ENCODE measurements at regions not wholly inside any gene's neighbourhood (a gene's known extent, or its start where the extent isn't known, plus 50 kb on each side); places are given as distances from the start of the nearest gene placed in this dataset.
"Not testable (repeated sequence)": the region's sequence is repeated elsewhere in the genome, so short reads cannot be mapped to it uniquely, and the experiment has no call there.

DNA sequence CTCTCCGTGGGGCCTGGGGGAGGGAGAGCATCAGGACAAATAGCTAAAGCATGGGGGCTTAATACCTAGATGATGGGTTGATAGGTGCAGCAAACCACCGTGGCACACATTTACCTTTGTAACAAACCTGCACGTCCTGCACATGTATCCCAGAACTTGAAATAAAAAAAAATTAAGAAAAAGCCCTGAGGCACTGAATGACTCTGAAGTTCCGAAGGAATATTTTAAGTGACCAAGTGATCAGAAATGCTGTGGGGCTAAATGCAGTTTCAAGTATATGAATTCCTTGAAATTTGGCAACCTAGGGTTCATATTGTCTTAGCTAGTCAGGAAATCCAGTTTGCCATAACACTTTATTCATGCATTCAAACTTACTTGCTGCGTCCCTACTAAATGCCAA, 127.5 kb downstream of the MC4R start:
- CTCF ChIA-PET: no interaction called here
- 100% methylated on average over 3 of the region's 5 CpGs for WGBS (ENCODE audit: insufficient coverage)
- no peak for DNase-seq
- POLR2A ChIA-PET: interaction anchor here (0.7 kb wide), 1 partner anchor 56 kb away, joined by 3 read pairs; no protein-coding TSS in a partner anchor
- Histone ChIP-seq H3K36me3 (ENCODE audit: control insufficient read depth in 4 of 4, insufficient read depth in 4 of 4, low read length in 3 of 4) (no peaks in the 10 kb centered on the region), H3K4me3 (ENCODE audit: control insufficient read depth in 1 of 7, extremely low read depth in 1 of 7, insufficient read depth in 4 of 7, low read depth in 2 of 7, low read length in 6 of 7) (no peak overlapping the region), H3K27me3 (replicated peaks in 2 of 5; ENCODE audit: control insufficient read depth in 4 of 5, insufficient read depth in 5 of 5, low read length in 4 of 5) (peaks cover 0 to 19% (median 7%) of the 10 kb centered on the region in 5 experiments), H3K27ac (ENCODE audit: insufficient read depth in 1 of 2, low read depth in 1 of 2, low read length in 2 of 2, poor library complexity in 1 of 2, severe bottlenecking in 2 of 2) (no peak overlapping the region), H3K4me1 (ENCODE audit: control extremely low read depth in 1 of 4, control insufficient read depth in 4 of 4, insufficient read depth in 4 of 4, low read length in 3 of 4) (peaks cover 0 to 7% (median 3%) of the 10 kb centered on the region in 4 experiments), H3K9me3 (ENCODE audit: control extremely low read depth in 1 of 5, control insufficient read depth in 4 of 5, insufficient read depth in 2 of 5, low read depth in 1 of 5, low read length in 4 of 5) (peaks cover 0 to 7% (median 2%) of the 10 kb centered on the region in 5 experiments)

GRCh38 chr18:60239024-60239710, 133.4 kb downstream of the MC4R start:
- H3K36me3 ChIP-seq (ENCODE audit: control insufficient read depth in 4 of 4, insufficient read depth in 4 of 4, low read length in 3 of 4); H3K27ac ChIP-seq (ENCODE audit: insufficient read depth in 1 of 2, low read depth in 1 of 2, low read length in 2 of 2, poor library complexity in 1 of 2, severe bottlenecking in 2 of 2); H3K9me3 ChIP-seq (ENCODE audit: control extremely low read depth in 1 of 5, control insufficient read depth in 4 of 5, insufficient read depth in 2 of 5, low read depth in 1 of 5, low read length in 4 of 5); H3K4me3 ChIP-seq (ENCODE audit: control insufficient read depth in 1 of 7, extremely low read depth in 1 of 7, insufficient read depth in 4 of 7, low read depth in 2 of 7, low read length in 6 of 7); DNase-seq; H3K4me1 ChIP-seq (ENCODE audit: control extremely low read depth in 1 of 4, control insufficient read depth in 4 of 4, insufficient read depth in 4 of 4, low read length in 3 of 4); POLR2A ChIA-PET; CTCF ChIA-PET: not testable (repeated sequence)
- peaks cover 0 to 12% (median 3%) of the 10 kb centered on the region in 5 experiments for H3K27me3 ChIP-seq (replicated peaks in 2 of 5; ENCODE audit: control insufficient read depth in 4 of 5, insufficient read depth in 5 of 5, low read length in 4 of 5)
- 86% methylated on average over 1 of the region's 4 CpGs for WGBS (ENCODE audit: insufficient coverage)

DNA sequence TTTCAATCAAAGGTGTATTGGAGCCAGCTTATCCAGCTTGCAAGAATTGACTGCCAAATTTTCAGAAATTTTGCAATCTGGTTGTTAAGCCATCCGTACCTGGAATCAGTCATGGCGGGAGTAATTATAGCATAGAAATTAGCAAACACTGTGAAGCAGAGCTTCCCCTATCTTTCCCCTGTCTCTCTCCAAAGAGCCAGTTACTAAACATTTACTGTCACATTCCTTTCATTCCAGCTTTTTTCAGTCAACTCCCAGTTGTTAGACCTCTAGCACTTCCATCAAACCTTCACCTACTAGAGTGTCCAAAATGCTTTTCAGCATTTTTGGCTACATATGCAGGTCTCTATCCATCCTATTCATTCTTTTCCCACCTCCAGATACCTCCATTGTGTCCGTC, 137.4 kb downstream of the MC4R start:
- DNase-seq: no peak
- 100% methylated on average over 3 of the region's 3 CpGs for WGBS (ENCODE audit: insufficient coverage)
- POLR2A ChIA-PET: no interaction called here

DNA sequence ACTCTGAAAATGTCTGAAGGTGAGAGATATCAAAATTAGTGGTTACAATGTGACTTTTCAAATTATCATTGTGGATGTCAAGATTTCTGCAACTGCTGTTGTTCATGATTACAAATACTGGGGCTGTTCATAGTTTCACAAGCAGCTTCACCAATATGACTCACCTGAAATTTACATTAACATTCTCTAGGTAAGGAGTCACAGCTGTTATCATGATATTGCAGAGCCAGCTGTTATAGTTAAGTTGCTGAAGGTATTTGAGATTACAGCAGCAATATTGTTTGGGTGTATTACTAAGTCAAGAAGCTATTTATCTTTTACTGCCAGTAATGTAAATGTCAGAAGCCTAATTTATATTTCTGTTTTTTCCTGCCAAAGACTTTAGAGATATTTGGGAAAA, 140.0 kb downstream of the MC4R start:
- no peaks in the 10 kb centered on the region for H3K9me3 ChIP-seq (ENCODE audit: control extremely low read depth in 1 of 5, control insufficient read depth in 4 of 5, insufficient read depth in 2 of 5, low read depth in 1 of 5, low read length in 4 of 5)
- no peak overlapping the region for H3K27ac ChIP-seq (ENCODE audit: insufficient read depth in 1 of 2, low read depth in 1 of 2, low read length in 2 of 2, poor library complexity in 1 of 2, severe bottlenecking in 2 of 2)
- ChIA-PET CTCF (interaction anchor here (1.0 kb wide), 1 partner anchor 21 kb away, joined by 3 read pairs; no protein-coding TSS in a partner anchor), POLR2A (no interaction called here)
- DNase-seq: peak in 1 of 3 donors; percentile 24
- no peaks in the 10 kb centered on the region for H3K36me3 ChIP-seq (ENCODE audit: control insufficient read depth in 4 of 4, insufficient read depth in 4 of 4, low read length in 3 of 4)
- H3K4me3 ChIP-seq (ENCODE audit: control insufficient read depth in 1 of 7, extremely low read depth in 1 of 7, insufficient read depth in 4 of 7, low read depth in 2 of 7, low read length in 6 of 7): no peak overlapping the region
- H3K27me3 ChIP-seq (replicated peaks in 2 of 5; ENCODE audit: control insufficient read depth in 4 of 5, insufficient read depth in 5 of 5, low read length in 4 of 5): no peaks in the 10 kb centered on the region
- no peaks in the 10 kb centered on the region for H3K4me1 ChIP-seq (ENCODE audit: control extremely low read depth in 1 of 4, control insufficient read depth in 4 of 4, insufficient read depth in 4 of 4, low read length in 3 of 4)

More for the DNA sequence above, 137.4 kb downstream of the MC4R start:
- Histone ChIP-seq H3K27me3 (replicated peaks in 2 of 5; ENCODE audit: control insufficient read depth in 4 of 5, insufficient read depth in 5 of 5, low read length in 4 of 5) (no peaks in the 10 kb centered on the region), H3K36me3 (ENCODE audit: control insufficient read depth in 4 of 4, insufficient read depth in 4 of 4, low read length in 3 of 4) (no peaks in the 10 kb centered on the region), H3K4me1 (ENCODE audit: control extremely low read depth in 1 of 4, control insufficient read depth in 4 of 4, insufficient read depth in 4 of 4, low read length in 3 of 4) (no peaks in the 10 kb centered on the region), H3K4me3 (ENCODE audit: control insufficient read depth in 1 of 7, extremely low read depth in 1 of 7, insufficient read depth in 4 of 7, low read depth in 2 of 7, low read length in 6 of 7) (no peak overlapping the region), H3K27ac (ENCODE audit: insufficient read depth in 1 of 2, low read depth in 1 of 2, low read length in 2 of 2, poor library complexity in 1 of 2, severe bottlenecking in 2 of 2) (no peak overlapping the region), H3K9me3 (ENCODE audit: control extremely low read depth in 1 of 5, control insufficient read depth in 4 of 5, insufficient read depth in 2 of 5, low read depth in 1 of 5, low read length in 4 of 5) (peaks cover 0 to 2% (median 0%) of the 10 kb centered on the region in 5 experiments)
- CTCF ChIA-PET: no interaction called here

DNA sequence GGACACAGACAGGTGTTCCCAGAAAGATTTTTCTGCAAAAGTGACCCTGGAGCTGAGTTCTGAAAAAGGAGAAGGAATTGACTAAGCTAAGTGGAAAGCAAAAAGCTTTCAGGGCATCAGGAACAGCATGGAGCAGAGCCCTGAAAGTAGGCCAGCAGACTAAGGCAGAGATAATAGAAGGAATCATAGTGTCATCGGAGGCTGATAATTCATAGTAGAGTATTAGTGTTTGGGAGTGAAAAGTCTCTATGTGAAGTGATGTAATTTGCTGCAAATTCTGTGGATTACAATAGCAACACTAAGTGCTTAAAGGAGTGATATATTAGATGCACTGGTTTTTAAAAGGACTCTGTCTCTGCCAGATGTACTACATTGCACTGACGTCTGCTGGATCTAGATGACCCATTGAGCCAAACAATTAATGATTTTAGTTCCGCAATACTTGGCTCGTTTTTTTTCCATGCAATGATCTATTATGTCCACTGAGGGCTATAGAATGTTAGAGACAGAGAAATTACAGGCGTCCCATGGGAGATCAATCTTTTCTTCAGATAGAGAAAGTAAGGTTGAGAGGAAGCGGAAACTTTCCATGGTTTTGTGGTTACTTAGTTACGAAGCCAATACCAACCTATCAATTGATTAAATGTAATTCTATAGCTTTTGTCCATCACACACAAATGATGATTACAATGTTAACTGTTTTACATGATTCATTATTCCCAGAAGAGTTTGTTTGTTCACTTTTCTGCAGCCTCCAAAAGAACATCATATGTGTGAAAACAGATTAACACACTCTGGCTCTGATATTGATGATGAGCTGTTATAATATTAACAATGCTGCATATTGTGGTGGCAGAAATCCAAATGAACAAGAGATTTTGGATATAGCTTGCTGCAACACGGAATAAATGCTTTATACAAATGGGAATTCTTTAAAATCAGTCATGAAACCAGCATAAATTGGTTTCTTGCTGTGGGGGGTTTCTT, 143.7 kb downstream of the MC4R start:
- H3K4me3 ChIP-seq (ENCODE audit: control insufficient read depth in 1 of 7, extremely low read depth in 1 of 7, insufficient read depth in 4 of 7, low read depth in 2 of 7, low read length in 6 of 7): no peak overlapping the region
- H3K9me3 ChIP-seq (ENCODE audit: control extremely low read depth in 1 of 5, control insufficient read depth in 4 of 5, insufficient read depth in 2 of 5, low read depth in 1 of 5, low read length in 4 of 5): peaks cover 0 to 12% (median 3%) of the 10 kb centered on the region in 5 experiments
- H3K36me3 ChIP-seq (ENCODE audit: control insufficient read depth in 4 of 4, insufficient read depth in 4 of 4, low read length in 3 of 4): no peaks in the 10 kb centered on the region
- DNase-seq: no peak
- no peak overlapping the region for H3K27ac ChIP-seq (ENCODE audit: insufficient read depth in 1 of 2, low read depth in 1 of 2, low read length in 2 of 2, poor library complexity in 1 of 2, severe bottlenecking in 2 of 2)
- POLR2A ChIA-PET: no interaction called here
- H3K4me1 ChIP-seq (ENCODE audit: control extremely low read depth in 1 of 4, control insufficient read depth in 4 of 4, insufficient read depth in 4 of 4, low read length in 3 of 4): no peaks in the 10 kb centered on the region
- H3K27me3 ChIP-seq (replicated peaks in 2 of 5; ENCODE audit: control insufficient read depth in 4 of 5, insufficient read depth in 5 of 5, low read length in 4 of 5): no peaks in the 10 kb centered on the region
- WGBS (ENCODE audit: insufficient coverage): 93% methylated on average over 5 of the region's 8 CpGs
- CTCF ChIA-PET: interaction anchor here (1.1 kb wide), 1 partner anchor 244 kb away, joined by 3 read pairs; no protein-coding TSS in a partner anchor

GRCh38 chr18:60215432-60215831, 157.1 kb downstream of the MC4R start:
- no peaks in the 10 kb centered on the region for H3K4me1 ChIP-seq (ENCODE audit: control extremely low read depth in 1 of 4, control insufficient read depth in 4 of 4, insufficient read depth in 4 of 4, low read length in 3 of 4)
- H3K4me3 ChIP-seq (ENCODE audit: control insufficient read depth in 1 of 7, extremely low read depth in 1 of 7, insufficient read depth in 4 of 7, low read depth in 2 of 7, low read length in 6 of 7): no peak overlapping the region
- H3K36me3 ChIP-seq (ENCODE audit: control insufficient read depth in 4 of 4, insufficient read depth in 4 of 4, low read length in 3 of 4): no peaks in the 10 kb centered on the region
- H3K27ac ChIP-seq (ENCODE audit: insufficient read depth in 1 of 2, low read depth in 1 of 2, low read length in 2 of 2, poor library complexity in 1 of 2, severe bottlenecking in 2 of 2): no peak overlapping the region
- POLR2A ChIA-PET: no interaction called here
- WGBS (ENCODE audit: insufficient coverage): 86% methylated on average over 4 of the region's 5 CpGs
- H3K27me3 ChIP-seq (replicated peaks in 2 of 5; ENCODE audit: control insufficient read depth in 4 of 5, insufficient read depth in 5 of 5, low read length in 4 of 5): no peaks in the 10 kb centered on the region
- no peaks in the 10 kb centered on the region for H3K9me3 ChIP-seq (ENCODE audit: control extremely low read depth in 1 of 5, control insufficient read depth in 4 of 5, insufficient read depth in 2 of 5, low read depth in 1 of 5, low read length in 4 of 5)
- CTCF ChIA-PET: no interaction called here
- DNase-seq: no peak

DNA sequence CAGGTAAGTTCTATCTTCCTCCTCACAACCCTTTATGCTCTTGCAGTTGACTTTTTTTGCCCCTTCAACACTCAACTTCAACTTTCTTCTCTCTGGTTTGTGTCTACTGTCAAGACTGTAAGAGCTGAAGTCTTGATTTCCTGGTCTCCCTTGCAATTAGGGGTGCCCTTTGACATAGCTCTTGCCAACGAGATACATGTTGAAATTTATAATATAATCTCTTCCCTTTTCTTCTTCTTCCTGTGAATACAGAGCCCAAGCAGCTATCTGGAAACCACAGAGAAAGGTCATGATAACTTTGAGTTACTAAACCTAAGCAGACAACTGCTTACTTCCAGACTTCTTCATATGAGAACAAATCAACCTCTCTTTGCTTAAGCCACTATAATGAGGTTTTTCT, 163.5 kb downstream of the MC4R start:
- no peak overlapping the region for H3K4me3 ChIP-seq (ENCODE audit: control insufficient read depth in 1 of 7, extremely low read depth in 1 of 7, insufficient read depth in 4 of 7, low read depth in 2 of 7, low read length in 6 of 7)
- CTCF ChIA-PET: no interaction called here
- H3K27me3 ChIP-seq (replicated peaks in 2 of 5; ENCODE audit: control insufficient read depth in 4 of 5, insufficient read depth in 5 of 5, low read length in 4 of 5): no peaks in the 10 kb centered on the region
- WGBS (ENCODE audit: insufficient coverage): no CpG with 5 or more reads among the region's 1 CpG
- H3K36me3 ChIP-seq (ENCODE audit: control insufficient read depth in 4 of 4, insufficient read depth in 4 of 4, low read length in 3 of 4): no peaks in the 10 kb centered on the region
- peaks cover 0 to 3% (median 0%) of the 10 kb centered on the region in 4 experiments for H3K4me1 ChIP-seq (ENCODE audit: control extremely low read depth in 1 of 4, control insufficient read depth in 4 of 4, insufficient read depth in 4 of 4, low read length in 3 of 4)
- no peaks in the 10 kb centered on the region for H3K9me3 ChIP-seq (ENCODE audit: control extremely low read depth in 1 of 5, control insufficient read depth in 4 of 5, insufficient read depth in 2 of 5, low read depth in 1 of 5, low read length in 4 of 5)
- DNase-seq: peak in 2 of 3 donors; percentile 7 to 19
- POLR2A ChIA-PET: no interaction called here
- H3K27ac ChIP-seq (ENCODE audit: insufficient read depth in 1 of 2, low read depth in 1 of 2, low read length in 2 of 2, poor library complexity in 1 of 2, severe bottlenecking in 2 of 2): no peak overlapping the region
